CD4-positive, alpha-beta T cell treated with Interleukin-6 at 100 ng/mL for 8 hours (primary cell): ENCODE measurements at regions not wholly inside any gene's neighbourhood (a gene's known extent, or its start where the extent isn't known, plus 50 kb on each side); places are given as distances from the start of the nearest gene placed in this dataset.
"Not testable (repeated sequence)": the region's sequence is repeated elsewhere in the genome, so short reads cannot be mapped to it uniquely, and the experiment has no call there.

ENCODE experiments used
- DNase-seq: peaks from one replicate; pipeline ENCODE4 v3.0.0-alpha.2; 2020; ENCODE audit warnings: mixed read lengths, low spot score

DNA sequence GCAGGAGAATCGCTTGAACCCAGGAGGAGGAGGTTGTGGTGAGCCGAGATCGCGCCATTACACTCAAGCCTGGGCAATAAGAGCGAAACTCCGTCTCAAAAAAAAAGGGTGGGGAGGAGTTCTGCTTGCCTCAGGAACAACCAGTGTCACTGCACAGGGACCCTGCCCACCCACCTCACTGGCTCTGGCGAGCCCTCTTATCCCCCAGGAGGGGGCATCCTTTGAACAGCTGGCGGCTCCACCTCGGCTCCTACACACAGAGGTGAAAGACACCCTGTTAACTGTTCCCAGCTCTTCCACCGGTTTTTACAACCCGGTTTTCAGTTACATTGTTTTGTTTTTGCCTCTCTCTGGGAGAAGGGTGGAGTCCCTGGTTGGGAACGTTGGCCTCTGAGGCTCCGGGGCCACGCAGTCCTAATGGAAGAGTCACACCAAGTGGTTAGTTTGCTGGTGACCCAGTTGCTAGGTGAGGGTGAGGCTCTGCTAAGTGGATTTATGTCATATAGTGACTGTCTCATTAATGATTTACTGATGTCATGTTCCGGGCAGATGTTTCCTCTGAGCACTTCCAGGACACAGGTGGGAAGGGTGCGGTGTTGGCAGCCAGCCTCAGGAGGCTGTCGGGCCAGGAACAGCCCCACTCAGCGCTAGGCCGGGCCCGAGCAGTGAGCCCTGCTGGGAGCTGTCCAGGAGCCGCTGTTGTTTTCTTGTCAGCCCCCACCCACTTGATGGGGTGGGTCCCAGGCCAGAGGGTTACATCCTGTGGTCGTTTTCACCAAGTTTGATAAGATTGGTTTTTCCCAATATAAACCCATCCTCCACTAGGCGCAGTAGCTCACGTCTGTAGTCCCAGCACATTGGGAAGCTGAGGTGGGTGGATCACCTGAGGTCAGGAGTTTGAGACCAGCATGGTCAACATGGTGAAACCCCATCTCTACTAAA, 4474.3 kb upstream of the OR11H1 start:
- not testable (repeated sequence) for DNase-seq

DNA sequence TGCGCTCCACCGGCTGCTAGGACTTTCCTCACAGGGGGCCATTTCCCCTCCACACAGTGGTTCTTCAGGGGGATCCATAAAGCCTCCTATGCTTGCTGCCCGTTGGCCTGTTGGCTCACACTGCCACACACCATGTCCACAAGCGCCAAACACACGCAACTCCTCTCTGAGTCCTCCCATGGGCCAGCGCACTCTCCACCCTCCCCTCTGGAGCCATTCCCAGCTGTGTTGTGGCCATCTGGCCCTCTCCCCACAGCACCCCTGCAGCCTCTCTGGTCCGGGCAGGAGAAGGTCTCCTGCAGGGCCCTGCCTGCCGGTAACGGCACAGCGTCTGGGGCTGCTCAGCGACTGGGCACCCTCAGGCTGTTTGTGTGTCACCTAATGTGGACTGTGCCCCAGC, 4473.3 kb upstream of the OR11H1 start:
- peak; percentile 6 for DNase-seq

DNA sequence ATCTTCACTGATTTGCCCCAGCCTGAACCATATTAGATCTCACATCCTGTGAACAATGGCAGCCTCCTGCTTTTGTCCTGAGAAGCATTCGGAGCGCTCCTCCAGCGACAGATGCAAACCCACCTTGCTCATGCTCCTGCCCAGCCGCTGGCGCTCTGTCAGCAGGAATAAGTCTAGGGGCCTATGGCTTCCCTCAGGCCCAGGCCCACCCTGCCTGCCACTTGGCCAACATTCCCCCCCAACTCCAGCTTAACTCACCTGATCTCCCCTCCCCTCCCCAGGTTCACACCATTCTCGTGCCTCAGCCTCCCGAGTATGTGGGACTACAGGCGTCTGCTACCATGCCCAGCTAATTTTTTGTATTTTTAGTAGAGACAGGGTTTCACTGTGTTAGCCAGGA, 4472.8 kb upstream of the OR11H1 start:
- DNase-seq, result peak; percentile 3

DNA sequence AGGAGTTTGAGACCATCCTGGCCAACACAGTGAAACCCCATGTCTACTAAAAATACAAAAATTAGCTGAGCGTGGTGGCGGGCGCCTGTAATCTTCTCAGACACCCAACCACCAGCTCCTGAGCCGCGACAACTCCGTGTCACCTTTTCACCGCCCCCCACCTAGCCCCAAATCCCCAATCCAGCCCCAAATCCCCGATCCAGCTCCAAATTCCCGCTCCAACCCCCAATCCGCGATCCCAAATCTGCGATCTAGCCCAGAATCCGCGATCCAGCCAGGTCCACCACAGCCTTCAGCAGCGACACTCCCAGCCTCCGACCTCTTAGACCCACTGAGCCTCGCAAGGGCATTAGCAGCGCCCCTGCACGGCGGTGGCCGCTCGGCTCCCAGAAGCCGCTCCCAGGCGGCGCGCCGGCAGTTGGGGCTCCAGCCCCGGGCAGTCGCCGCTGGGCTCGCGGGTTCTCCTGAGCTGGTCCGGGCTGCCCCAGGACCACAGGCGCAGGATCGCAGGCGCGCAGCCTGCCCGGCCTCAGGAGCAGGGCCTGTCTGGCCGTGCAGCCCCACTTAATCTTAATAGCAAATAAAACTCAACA, 4469.9 kb upstream of the OR11H1 start:
- DNase-seq, result peak; percentile 3

DNA sequence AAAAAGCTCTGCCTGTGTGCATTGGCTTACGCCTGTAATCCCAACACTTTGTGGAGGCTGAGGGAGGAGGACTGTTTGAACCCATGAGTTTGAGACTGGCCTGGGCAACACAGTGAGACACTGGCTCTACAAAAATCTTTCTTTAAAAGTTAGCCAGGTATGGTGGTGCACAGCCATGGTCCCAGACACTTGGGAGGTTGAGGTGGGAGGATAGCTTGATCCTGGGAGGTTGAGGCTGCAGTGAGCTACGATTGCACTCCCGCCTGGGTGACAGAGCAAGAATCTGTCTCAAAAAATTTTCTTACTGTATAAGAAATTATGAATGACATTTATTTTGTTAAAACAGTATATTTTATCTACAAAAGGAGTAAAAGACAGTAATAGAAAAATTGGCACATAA, 4468.9 kb upstream of the OR11H1 start:
- not testable (repeated sequence) for DNase-seq

DNA sequence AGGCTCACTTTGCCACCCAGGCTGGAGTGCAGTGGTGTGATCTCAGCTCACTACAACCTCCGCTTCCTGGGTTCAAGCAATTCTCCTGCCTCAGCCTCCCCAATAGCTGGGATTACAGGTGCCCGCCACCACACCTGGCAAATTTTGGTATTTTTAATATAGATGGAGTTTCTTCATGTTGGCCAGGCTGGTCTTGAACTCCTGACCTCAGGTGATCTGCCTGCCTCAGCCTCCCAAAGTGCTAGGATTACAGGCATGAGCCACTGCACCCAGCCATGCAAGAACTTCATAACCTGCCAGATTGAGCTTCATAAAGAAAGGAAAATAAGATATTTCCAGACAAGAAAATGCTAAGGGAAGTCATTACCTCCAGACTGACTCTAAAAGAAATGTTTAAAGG, 4467.2 kb upstream of the OR11H1 start:
- not testable (repeated sequence) for DNase-seq

DNA sequence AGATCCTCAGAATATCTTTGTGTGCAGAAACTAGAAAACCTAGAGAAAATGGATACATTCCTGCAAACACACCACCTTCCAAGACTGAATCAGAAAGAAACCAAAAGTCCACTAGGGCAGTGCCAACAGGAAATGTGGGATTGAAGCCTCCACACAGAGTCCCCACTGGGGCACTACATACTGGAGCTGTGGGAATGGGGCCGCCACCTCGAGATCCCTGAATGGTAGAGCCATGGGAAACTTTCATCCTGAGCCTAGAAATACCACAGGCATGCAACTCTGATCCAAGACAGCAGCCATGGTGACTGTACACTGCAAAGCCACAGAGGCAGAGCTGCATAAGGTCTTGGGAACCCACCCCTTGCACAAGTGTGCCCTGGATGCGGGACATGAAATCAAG, 4465.5 kb upstream of the OR11H1 start:
- not testable (repeated sequence) for DNase-seq

DNA sequence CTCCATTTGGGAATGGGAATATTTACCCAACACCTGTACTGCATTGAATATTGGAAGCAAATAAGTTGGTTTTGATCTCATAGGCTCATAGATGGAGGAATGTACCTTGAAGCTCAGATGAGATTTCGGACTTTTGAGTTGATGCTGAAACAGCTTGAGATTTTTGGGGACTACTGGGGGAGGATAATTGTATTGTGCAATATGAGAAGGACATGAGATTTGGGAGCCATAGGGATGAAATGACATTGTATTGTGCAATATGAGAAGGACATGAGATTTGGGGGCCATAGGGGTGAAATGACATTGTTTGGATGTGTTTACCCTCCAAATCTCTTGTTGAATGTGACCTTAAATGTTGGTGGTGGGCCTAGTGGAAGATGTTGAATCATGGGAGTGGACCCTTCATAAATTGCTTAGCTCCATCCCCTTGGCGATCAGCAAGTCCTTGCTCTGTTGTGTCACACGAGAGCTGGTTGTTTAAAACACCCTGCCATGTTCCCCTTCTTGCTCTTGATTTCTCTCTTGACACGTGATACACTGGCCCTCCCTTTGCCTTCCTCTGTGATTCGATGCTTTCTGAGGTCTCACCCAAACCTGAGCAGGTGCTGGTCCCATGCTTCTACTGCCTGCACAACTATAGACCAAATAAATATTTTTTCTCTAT, 4464.8 kb upstream of the OR11H1 start:
- not testable (repeated sequence) for DNase-seq

DNA sequence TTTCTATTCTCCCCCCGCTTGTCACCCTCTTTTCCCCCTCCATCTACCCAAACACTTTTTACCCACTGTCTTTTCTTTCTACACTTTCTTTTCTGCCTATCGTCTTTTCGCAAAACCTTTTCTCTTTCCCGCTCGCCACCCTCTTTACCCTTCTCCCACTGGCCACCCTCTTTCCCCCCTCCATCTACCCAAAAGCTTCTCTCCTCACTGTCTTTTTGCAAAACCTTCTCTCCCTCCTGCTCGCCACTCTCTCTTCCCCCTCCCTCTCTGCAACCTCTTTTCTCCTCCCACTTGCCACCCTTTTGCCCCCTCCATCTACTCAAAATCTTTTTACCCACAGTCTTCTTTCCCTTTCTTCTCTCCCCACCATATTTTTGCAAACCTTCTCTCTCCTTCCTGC, 4462.8 kb upstream of the OR11H1 start:
- DNase-seq, result not testable (repeated sequence)

DNA sequence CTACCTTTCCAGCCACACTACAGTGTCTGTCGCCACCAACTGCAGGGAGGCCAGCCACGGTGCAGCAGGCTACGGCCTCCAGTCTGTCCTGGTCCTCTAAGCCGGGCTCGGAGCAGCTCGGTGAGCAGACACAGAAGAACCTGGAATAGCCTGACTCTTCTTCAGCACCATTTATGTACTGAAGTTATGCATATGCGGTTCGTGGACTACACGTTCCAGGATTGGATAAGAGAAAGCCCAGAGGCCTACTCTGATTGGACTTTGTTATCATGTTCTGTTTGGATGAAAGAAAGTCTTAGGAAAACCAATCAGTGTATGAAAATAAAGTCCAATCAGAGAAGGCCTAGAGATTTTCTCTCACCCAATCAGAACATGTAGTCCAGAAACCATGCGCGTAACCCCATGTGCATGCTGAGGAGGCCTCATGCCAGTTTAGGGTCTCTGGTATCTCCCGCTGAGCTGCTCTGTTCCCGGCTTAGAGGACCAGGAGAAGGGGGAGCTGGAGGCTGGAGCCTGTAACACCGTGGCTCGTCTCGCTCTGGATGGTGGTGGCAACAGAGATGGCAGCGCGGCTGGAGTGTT, 4462.0 kb upstream of the OR11H1 start:
- not testable (repeated sequence) for DNase-seq

DNA sequence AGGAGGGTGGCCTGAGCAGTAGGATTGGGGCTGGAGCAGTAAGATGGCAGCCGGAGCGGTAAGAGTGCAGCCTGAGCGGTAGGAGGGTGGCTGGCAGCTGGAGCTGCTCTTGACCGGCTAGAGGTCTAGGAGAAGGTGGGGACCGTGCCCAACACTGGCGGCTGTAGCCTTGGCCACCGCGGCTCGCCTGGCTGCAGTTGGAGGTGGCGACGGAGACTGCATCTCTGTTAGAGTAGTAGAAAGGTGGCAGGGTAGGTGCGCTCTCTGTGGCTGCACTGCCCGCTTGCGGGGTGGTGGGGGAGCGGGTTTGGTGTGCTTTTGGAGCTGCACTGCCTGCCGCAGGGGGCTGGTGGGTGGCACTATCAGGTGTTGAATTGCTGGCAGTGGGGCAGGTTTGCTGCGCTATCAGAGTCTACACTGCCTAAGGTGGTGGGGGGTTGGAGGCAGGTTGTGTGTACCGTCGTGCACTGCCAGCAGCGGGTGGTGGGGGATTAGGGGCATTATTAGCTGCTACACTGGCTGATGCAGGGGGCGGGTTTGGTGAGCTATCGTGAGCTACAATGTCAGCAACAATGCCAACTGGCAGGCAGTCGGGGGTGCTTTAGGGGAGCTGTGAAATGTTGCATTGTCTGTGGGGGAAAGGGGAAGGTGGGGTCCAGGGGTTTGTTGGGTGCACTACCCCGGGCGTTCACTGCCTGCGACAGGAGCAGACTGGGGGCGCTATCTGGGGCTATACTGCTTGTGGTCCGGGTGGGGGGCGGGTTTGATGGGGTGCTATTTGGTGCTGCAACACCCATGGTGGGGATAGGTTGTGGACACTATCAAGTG, 4461.3 kb upstream of the OR11H1 start:
- DNase-seq, result peak; percentile 19

DNA sequence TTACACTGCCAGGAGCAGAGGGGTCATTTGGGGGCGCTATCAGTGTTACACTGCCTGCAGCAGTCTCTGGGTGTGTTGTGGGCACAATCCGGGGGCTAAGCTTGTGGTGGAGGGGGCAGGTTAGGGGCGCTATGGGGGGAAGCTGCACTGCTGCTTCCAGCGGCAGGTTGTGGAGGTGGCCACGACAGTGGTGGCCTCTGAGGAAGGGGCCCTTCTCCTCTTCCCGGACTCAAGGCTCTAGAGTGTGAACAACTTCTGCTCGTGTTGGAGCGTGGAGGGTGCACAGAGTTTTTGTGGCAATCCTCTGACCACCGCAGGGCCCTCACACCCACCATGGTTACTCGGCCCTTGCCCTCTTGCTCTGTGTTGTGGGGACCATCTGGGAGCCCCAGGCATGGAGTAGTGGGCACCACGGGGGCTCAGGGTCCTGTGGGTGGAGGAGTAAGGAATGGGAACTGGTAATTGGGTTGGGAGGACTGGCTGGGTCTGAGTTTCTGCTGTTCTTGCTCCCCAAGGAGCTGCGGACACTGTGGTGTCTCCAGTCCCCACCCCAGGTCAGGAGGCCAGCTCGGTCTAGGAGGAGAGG, 4460.6 kb upstream of the OR11H1 start:
- peak; percentile 2 for DNase-seq

DNA sequence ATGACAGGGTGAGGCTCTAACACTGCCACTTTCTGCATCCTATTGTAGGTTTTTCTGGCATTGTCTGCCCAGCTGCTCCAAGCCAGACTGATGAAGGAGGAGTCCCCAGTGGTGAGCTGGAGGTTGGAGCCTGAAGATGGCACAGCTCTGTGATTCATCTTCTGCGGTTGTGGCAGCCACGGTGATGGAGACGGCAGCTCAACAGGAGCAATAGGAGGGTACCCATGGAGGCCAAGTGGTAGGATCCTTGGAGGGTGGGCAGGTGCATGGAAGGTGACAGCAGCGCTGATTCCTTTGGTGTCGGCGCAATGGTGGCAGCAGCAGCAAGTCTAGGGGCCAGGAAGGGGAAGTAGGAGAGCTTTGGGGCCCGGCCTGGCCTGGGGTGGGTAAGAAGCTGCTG, 4460.1 kb upstream of the OR11H1 start:
- DNase-seq, result not testable (repeated sequence)

DNA sequence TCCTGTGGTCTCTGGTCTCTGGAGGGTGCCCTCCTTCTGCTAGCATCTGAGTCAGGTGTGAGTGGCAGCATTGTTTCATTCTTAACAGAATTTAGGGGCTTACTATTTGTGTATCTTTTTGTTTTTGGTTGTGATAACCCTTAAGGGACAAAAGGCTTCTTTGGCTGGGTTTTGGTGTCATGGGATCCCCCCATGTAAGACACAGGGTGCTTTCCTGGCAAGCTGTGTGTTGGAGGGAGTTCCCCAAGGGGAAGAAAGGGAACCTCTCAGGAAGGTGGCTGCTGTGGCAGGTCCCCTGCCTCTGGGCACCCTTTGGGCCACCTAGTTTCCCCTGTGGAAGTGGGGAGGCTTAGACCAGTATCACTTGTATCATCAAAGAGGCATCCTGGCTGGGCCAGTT, 4459.6 kb upstream of the OR11H1 start:
- not testable (repeated sequence) for DNase-seq
